ENCODE measurements at regions not wholly inside any gene's neighbourhood (a gene's known extent, or its start where the extent isn't known, plus 50 kb on each side); places are given as distances from the start of the nearest gene placed in this dataset.
A peak's percentile ranks its signal among the peaks of the same experiment; 100 is the strongest.
"Not testable (repeated sequence)": the region's sequence is repeated elsewhere in the genome, so short reads cannot be mapped to it uniquely, and the experiment has no call there.

GRCh38 chr17:70375406-70375805 lies 206.1 kb downstream of the KCNJ2 start:
- no peak for DNase-seq (ENCODE audit: low spot score)

GRCh38 chr17:70375813-70376770 lies 206.8 kb downstream of the KCNJ2 start:
- DNase-seq (ENCODE audit: low spot score), result no peak

- no peak for DNase-seq (ENCODE audit: low spot score)
Measured at GRCh38 chr17:70377654-70378053, 208.3 kb downstream of the KCNJ2 start.

GRCh38 chr17:70378076-70378475 lies 208.7 kb downstream of the KCNJ2 start:
- DNase-seq (ENCODE audit: low spot score), result no peak

GRCh38 chr17:70379945-70380344 lies 210.6 kb downstream of the KCNJ2 start:
- no peak for DNase-seq (ENCODE audit: low spot score)

GRCh38 chr17:70381916-70382315 lies 212.6 kb downstream of the KCNJ2 start:
- not testable (repeated sequence) for DNase-seq (ENCODE audit: low spot score)

GRCh38 chr17:70388326-70388725 lies 219.0 kb downstream of the KCNJ2 start:
- DNase-seq (ENCODE audit: low spot score), result no peak

- DNase-seq (ENCODE audit: low spot score), result not testable (repeated sequence)
Measured at GRCh38 chr17:70389232-70389757, 220.0 kb downstream of the KCNJ2 start.

- no peak for DNase-seq (ENCODE audit: low spot score)
Measured at GRCh38 chr17:70390049-70390448, 220.7 kb downstream of the KCNJ2 start.

- no peak for DNase-seq (ENCODE audit: low spot score)
Measured at GRCh38 chr17:70394473-70395232, 225.3 kb downstream of the KCNJ2 start.

- DNase-seq (ENCODE audit: low spot score), result peak; percentile 16
Measured at GRCh38 chr17:70405492-70406220, 236.3 kb downstream of the KCNJ2 start.

- no peak for DNase-seq (ENCODE audit: low spot score)
Measured at GRCh38 chr17:70407506-70407905, 238.2 kb downstream of the KCNJ2 start.

- DNase-seq (ENCODE audit: low spot score), result no peak
Measured at GRCh38 chr17:70408768-70409167, 239.4 kb downstream of the KCNJ2 start.

GRCh38 chr17:70414300-70414699 lies 245.0 kb downstream of the KCNJ2 start:
- no peak for DNase-seq (ENCODE audit: low spot score)

- DNase-seq (ENCODE audit: low spot score), result no peak
Measured at GRCh38 chr17:70420861-70421445, 251.6 kb downstream of the KCNJ2 start.

GRCh38 chr17:70422862-70423261 lies 253.5 kb downstream of the KCNJ2 start:
- no peak for DNase-seq (ENCODE audit: low spot score)

GRCh38 chr17:70423562-70423961 lies 254.2 kb downstream of the KCNJ2 start:
- DNase-seq (ENCODE audit: low spot score), result no peak

- no peak for DNase-seq (ENCODE audit: low spot score)
Measured at GRCh38 chr17:70426752-70427151, 257.4 kb downstream of the KCNJ2 start.

- no peak for DNase-seq (ENCODE audit: low spot score)
Measured at GRCh38 chr17:70434536-70435490, 265.5 kb downstream of the KCNJ2 start.

GRCh38 chr17:70437656-70438055 lies 268.3 kb downstream of the KCNJ2 start:
- no peak for DNase-seq (ENCODE audit: low spot score)

- DNase-seq (ENCODE audit: low spot score), result no peak
Measured at GRCh38 chr17:70446446-70446845, 277.1 kb downstream of the KCNJ2 start.
